ENCODE measurements at regions not wholly inside any gene's neighbourhood (a gene's known extent, or its start where the extent isn't known, plus 50 kb on each side); places are given as distances from the start of the nearest gene placed in this dataset.
"Not testable (repeated sequence)": the region's sequence is repeated elsewhere in the genome, so short reads cannot be mapped to it uniquely, and the experiment has no call there.

DNA sequence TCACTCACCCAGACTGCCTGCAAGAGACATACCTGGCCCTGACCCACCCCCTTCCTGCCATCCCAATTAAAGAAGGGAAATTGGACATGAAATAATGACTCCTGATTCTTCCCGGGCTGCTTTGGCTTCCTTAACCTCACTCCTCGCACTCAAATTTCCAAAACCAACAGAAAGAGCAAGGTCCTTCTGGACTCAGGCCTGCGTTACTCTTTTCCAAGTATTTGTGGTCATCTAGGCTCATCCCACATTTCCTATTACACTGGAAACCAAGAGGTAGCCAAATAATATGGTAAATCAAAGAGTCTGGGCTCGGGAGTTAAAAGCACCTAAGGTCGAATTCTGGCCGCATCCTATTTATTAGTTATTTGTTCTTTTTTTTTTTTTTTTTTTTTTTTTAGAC is 359.3 kb downstream of the NPIPA8 start:
- Histone ChIP-seq H3K27me3 (ENCODE audit: low read depth, low read length) (no peaks in the 10 kb centered on the region), H3K36me3 (ENCODE audit: control insufficient read depth in 1 of 2, insufficient read depth in 2 of 2, low read length in 2 of 2) (no peaks in the 10 kb centered on the region), H3K4me1 (ENCODE audit: control insufficient read depth in 1 of 2, insufficient read depth in 2 of 2, low read length in 2 of 2) (no peaks in the 10 kb centered on the region), H3K4me3 (ENCODE audit: low read depth in 1 of 2, low read length in 2 of 2) (no peak overlapping the region), H3K27ac (ENCODE audit: low read length) (no peak overlapping the region), H3K9me3 (ENCODE audit: control insufficient read depth in 1 of 2, low read length in 2 of 2) (peaks cover 0 to 2% of the 10 kb centered on the region in 2 donors)

DNA sequence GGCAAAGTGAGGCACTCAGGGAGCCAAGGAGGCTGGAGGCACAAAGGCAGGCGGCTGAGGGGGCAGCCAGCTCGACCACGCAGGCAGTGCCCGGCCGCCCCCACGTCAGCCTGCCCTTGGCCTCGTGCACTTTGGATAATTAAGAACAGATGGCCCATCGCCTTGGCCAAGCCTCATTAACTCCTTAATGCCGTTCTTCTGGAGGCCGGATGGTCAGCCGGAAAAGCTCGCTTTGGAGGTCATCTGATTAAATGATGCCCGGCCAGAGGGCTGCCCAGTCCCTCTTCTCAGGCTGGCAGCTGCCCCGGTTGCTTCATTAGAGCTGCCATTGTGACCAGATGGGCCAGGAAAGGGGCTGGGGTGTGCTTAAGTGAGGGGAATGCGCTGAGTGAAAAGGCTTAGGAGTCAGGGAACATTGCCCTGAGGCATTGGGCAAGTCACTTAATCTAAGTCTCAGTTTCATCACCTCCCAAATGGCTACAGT is 364.0 kb downstream of the NPIPA8 start:
- H3K27ac ChIP-seq (ENCODE audit: low read length) = no peak overlapping the region

DNA sequence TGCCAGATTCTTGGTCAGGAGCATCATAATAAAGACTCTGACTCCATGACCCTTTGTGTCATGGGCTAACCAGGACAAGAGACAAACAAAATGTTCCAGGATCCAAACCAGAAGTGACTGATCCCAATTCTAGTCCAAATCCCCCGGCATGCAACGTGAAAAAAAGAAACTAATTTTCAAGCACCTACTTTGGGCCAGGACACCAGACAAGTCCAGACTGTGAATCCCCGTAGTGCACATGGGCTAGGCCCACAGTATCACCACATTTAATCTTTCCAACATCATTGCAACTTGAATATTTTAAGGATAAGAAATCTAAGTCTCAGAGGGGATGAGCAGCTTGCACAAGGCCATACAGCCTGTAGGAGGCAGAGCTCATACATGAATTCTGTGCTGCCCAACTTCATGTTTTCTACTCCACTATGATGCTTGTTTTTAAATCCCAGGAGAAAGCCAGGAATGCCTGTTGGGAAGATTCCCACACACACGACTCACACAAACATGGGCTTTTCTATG is 365.7 kb downstream of the NPIPA8 start:
- H3K4me3 ChIP-seq (ENCODE audit: low read depth in 1 of 2, low read length in 2 of 2) = no peak overlapping the region
- H3K4me1 ChIP-seq (ENCODE audit: control insufficient read depth in 1 of 2, insufficient read depth in 2 of 2, low read length in 2 of 2) = no peaks in the 10 kb centered on the region
- H3K27me3 ChIP-seq (ENCODE audit: low read depth, low read length) = no peaks in the 10 kb centered on the region
- H3K36me3 ChIP-seq (ENCODE audit: control insufficient read depth in 1 of 2, insufficient read depth in 2 of 2, low read length in 2 of 2) = no peaks in the 10 kb centered on the region
- H3K9me3 ChIP-seq (ENCODE audit: control insufficient read depth in 1 of 2, low read length in 2 of 2) = no peaks in the 10 kb centered on the region
- H3K27ac ChIP-seq (ENCODE audit: low read length) = no peak overlapping the region

More for the DNA sequence above, 364.0 kb downstream of the NPIPA8 start:
- Histone ChIP-seq H3K9me3 (ENCODE audit: control insufficient read depth in 1 of 2, low read length in 2 of 2) (no peaks in the 10 kb centered on the region), H3K4me1 (ENCODE audit: control insufficient read depth in 1 of 2, insufficient read depth in 2 of 2, low read length in 2 of 2) (no peaks in the 10 kb centered on the region), H3K27me3 (ENCODE audit: low read depth, low read length) (no peaks in the 10 kb centered on the region), H3K36me3 (ENCODE audit: control insufficient read depth in 1 of 2, insufficient read depth in 2 of 2, low read length in 2 of 2) (no peaks in the 10 kb centered on the region), H3K4me3 (ENCODE audit: low read depth in 1 of 2, low read length in 2 of 2) (no peak overlapping the region)

DNA sequence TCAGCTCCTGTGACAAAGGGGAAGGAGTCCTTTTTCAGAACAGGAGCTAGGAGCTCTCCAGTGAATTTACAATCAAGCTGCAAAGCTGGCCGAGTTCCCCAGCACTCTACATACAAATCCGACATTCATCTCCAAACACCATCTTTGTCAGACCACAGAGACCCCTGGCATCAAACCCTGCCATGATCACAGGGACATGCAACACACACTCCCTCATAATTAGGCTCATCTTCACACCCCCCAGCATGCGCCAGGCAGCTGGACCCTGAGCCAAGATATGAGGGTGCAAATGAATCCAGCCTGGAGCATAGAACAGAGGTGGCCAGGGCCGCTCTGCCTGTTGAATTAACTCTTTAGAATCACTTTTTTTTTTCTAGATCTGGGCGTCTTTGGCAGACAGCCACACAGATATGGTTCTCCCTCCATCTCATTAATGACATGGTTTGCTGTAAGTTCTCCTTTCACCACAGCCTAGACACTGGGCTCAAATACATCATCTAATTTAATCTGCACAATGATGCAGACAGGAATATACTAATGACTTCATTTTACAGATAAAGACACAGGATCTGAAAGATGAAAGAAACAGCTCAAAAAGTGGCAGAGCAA is 366.3 kb downstream of the NPIPA8 start:
- Histone ChIP-seq H3K4me3 (ENCODE audit: low read depth in 1 of 2, low read length in 2 of 2) (no peak overlapping the region), H3K27ac (ENCODE audit: low read length) (no peak overlapping the region), H3K27me3 (ENCODE audit: low read depth, low read length) (no peaks in the 10 kb centered on the region), H3K4me1 (ENCODE audit: control insufficient read depth in 1 of 2, insufficient read depth in 2 of 2, low read length in 2 of 2) (no peaks in the 10 kb centered on the region), H3K36me3 (ENCODE audit: control insufficient read depth in 1 of 2, insufficient read depth in 2 of 2, low read length in 2 of 2) (no peaks in the 10 kb centered on the region), H3K9me3 (ENCODE audit: control insufficient read depth in 1 of 2, low read length in 2 of 2) (no peaks in the 10 kb centered on the region)

DNA sequence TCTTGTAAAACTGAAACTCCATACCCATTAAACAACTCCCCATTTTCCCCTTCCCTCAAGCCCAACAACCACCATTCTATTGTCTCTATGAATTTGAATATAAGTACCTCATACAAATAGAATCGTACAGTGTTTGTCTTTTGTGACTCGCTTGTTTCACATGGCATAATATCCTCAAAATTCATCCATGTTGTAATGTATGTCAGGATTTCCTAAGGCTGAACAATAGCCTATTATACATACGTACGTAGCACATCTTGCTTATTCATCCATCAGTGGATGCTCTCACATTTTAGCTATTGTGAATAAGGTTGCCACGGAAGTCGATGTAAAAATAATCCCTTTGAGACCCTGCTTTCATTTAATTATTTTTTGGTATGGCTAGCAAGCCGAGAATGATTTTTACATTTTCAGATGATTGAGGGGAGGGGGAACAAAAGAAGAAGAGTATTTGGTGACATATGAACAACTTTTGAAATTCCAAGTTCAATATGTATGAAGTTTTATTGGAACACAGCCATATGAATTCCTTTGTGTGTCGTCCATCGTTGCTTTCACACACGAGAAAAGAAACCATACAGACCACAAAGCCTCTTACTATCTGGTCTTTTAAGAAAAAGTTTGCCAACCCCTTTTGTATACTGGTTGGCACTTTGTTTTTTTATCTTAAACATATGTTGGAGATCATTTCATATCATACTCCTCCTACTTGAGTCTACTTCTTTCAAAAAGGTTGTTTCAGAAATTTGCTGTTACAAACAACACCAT is 371.2 kb downstream of the NPIPA8 start:
- H3K4me1 ChIP-seq (ENCODE audit: control insufficient read depth in 1 of 2, insufficient read depth in 2 of 2, low read length in 2 of 2) = no peaks in the 10 kb centered on the region
- H3K27me3 ChIP-seq (ENCODE audit: low read depth, low read length) = no peaks in the 10 kb centered on the region
- no peak overlapping the region for H3K4me3 ChIP-seq (ENCODE audit: low read depth in 1 of 2, low read length in 2 of 2)
- no peaks in the 10 kb centered on the region for H3K36me3 ChIP-seq (ENCODE audit: control insufficient read depth in 1 of 2, insufficient read depth in 2 of 2, low read length in 2 of 2)
- no peak overlapping the region for H3K27ac ChIP-seq (ENCODE audit: low read length)
- H3K9me3 ChIP-seq (ENCODE audit: control insufficient read depth in 1 of 2, low read length in 2 of 2) = no peaks in the 10 kb centered on the region

DNA sequence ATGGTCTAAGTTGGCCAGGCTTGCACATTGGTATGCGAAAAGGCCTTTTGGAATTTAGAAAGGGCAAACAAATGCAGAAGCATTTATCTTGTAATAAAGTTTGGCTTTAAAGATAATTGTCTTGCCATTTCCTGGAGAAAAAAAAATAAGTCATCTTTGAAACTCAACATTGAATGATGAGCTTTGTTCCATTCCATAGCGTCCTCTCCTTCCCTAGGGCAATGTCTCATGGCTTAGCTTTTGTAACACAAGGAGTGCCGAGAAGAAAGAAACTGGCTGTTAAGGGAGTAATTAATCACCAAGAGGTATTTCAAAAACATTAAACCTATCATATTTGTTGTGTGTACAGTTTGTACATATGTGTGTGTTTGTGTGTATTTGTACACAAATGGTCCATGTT is 372.3 kb downstream of the NPIPA8 start:
- H3K4me3 ChIP-seq (ENCODE audit: low read depth in 1 of 2, low read length in 2 of 2) = no peak overlapping the region
- no peak overlapping the region for H3K27ac ChIP-seq (ENCODE audit: low read length)
- peaks cover 0 to 3% of the 10 kb centered on the region in 2 donors for H3K9me3 ChIP-seq (ENCODE audit: control insufficient read depth in 1 of 2, low read length in 2 of 2)

DNA sequence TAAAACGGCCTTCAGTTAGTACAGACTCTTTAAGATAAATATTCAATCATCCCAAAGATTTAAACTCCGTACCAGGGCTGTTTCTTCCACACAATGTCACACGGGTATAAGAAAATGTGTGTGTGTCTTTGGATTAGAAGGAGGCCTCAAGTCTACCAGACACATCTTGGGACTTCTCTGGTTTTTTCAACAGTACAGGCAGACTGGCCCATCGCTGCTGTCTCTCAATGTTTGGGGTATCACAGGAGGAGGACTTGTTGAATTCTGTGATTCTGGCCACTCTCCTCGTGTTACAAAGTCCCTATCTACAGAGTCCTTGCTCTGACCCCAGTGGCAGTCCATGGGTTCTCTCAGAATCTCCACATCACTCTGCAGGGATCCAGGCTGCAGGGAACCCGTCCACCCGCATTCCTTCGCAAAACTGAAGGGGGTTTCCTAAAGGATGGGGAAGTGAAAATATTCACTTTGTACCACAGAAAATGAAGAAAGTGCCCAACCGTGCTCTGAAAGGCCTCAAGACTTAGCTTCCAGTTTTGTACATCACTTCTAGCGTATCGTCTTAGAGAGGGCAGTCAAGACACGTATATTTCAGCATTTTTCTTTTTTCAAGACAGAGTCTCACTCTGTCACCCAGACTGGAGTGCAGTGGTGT is 373.2 kb downstream of the NPIPA8 start:
- Histone ChIP-seq H3K27me3 (ENCODE audit: low read depth, low read length) (no peaks in the 10 kb centered on the region), H3K27ac (ENCODE audit: low read length) (no peak overlapping the region)

More for the DNA sequence above, 372.3 kb downstream of the NPIPA8 start:
- no peaks in the 10 kb centered on the region for H3K27me3 ChIP-seq (ENCODE audit: low read depth, low read length)
- no peaks in the 10 kb centered on the region for H3K4me1 ChIP-seq (ENCODE audit: control insufficient read depth in 1 of 2, insufficient read depth in 2 of 2, low read length in 2 of 2)
- no peaks in the 10 kb centered on the region for H3K36me3 ChIP-seq (ENCODE audit: control insufficient read depth in 1 of 2, insufficient read depth in 2 of 2, low read length in 2 of 2)

DNA sequence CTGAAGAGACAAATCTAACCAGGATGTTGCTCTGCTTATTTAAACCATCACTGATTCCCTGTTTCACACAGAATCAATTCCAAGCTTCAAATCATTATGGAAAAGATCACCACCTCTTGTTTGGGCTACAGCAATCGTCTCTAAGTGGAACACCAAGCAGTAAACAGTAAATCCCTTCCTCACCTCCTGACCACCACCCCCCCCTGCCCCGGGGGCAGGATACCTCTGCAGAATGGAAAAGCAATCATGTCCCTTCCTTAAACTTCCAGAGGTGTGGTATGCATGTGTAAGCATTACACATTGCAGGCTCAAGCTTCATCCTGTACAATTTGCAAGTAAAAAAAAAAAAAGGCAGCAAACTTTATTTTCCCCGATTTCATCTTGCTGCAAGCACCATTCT is 373.8 kb downstream of the NPIPA8 start:
- no peak overlapping the region for H3K4me3 ChIP-seq (ENCODE audit: low read depth in 1 of 2, low read length in 2 of 2)
- no peaks in the 10 kb centered on the region for H3K4me1 ChIP-seq (ENCODE audit: control insufficient read depth in 1 of 2, insufficient read depth in 2 of 2, low read length in 2 of 2)
- H3K36me3 ChIP-seq (ENCODE audit: control insufficient read depth in 1 of 2, insufficient read depth in 2 of 2, low read length in 2 of 2) = no peaks in the 10 kb centered on the region
- H3K9me3 ChIP-seq (ENCODE audit: control insufficient read depth in 1 of 2, low read length in 2 of 2) = peaks cover 0 to 10% of the 10 kb centered on the region in 2 donors
- no peaks in the 10 kb centered on the region for H3K27me3 ChIP-seq (ENCODE audit: low read depth, low read length)
- no peak overlapping the region for H3K27ac ChIP-seq (ENCODE audit: low read length)

More for the DNA sequence above, 373.2 kb downstream of the NPIPA8 start:
- Histone ChIP-seq H3K4me1 (ENCODE audit: control insufficient read depth in 1 of 2, insufficient read depth in 2 of 2, low read length in 2 of 2) (no peaks in the 10 kb centered on the region), H3K4me3 (ENCODE audit: low read depth in 1 of 2, low read length in 2 of 2) (no peak overlapping the region), H3K9me3 (ENCODE audit: control insufficient read depth in 1 of 2, low read length in 2 of 2) (peaks cover 0 to 4% of the 10 kb centered on the region in 2 donors), H3K36me3 (ENCODE audit: control insufficient read depth in 1 of 2, insufficient read depth in 2 of 2, low read length in 2 of 2) (no peaks in the 10 kb centered on the region)

DNA sequence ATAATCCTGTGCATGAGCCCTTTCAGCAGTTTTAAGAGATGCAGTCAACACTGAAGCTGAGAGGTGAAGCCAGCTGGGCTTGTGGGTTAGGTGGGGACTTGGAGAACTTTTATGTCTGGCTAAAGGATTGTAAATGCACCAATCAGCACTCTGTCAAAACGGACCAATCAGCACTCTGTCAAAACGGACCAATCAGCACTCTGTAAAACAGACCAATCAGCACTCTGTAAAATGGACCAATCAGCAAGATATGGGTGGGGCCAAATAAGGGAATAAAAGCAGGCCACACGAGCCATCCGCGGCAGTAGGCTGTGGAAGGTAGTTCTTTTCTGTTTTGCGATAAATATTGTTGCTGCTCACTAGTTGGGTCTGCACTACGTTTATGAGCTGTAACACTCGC is 374.7 kb downstream of the NPIPA8 start:
- not testable (repeated sequence) for H3K36me3 ChIP-seq (ENCODE audit: control insufficient read depth in 1 of 2, insufficient read depth in 2 of 2, low read length in 2 of 2); H3K9me3 ChIP-seq (ENCODE audit: control insufficient read depth in 1 of 2, low read length in 2 of 2)

DNA sequence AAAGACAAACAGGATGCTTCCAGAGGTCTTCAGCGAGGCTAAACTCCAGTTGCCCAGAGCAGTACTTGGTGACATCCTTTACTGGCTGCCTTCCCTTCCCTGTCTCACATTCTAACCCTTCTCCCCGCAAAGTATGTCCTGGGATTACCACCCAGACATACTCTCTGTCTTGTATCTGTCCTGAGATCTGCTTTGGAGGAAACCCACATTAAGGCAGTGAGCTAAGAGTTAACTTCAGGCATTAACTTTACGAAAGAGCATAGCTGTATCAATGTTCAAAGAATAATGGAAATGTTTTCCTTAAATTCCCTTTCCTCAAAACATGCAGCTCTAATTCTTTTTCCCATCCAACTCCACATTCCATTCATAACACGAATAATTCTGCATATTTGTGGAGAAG is 385.2 kb downstream of the NPIPA8 start:
- Histone ChIP-seq H3K9me3 (ENCODE audit: control insufficient read depth in 1 of 2, low read length in 2 of 2) (no peaks in the 10 kb centered on the region), H3K27ac (ENCODE audit: low read length) (no peak overlapping the region)

More for the DNA sequence above, 374.7 kb downstream of the NPIPA8 start:
- H3K27me3 ChIP-seq (ENCODE audit: low read depth, low read length); H3K4me3 ChIP-seq (ENCODE audit: low read depth in 1 of 2, low read length in 2 of 2); H3K27ac ChIP-seq (ENCODE audit: low read length); H3K4me1 ChIP-seq (ENCODE audit: control insufficient read depth in 1 of 2, insufficient read depth in 2 of 2, low read length in 2 of 2): not testable (repeated sequence)

DNA sequence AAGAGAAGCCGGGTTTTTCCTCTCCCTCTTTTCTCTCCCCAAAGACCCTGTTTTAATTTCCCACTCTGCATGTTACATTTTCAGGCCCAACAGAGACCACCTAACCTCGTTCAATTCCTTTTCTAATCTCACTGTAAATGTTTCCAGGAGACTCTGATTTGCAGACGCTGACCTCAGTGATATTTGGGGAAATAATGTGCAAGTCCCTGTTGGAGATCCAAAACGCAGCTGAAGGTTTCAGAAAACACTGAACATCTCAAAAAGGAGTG is 386.6 kb downstream of the NPIPA8 start:
- no peak overlapping the region for H3K27ac ChIP-seq (ENCODE audit: low read length)
- H3K27me3 ChIP-seq (ENCODE audit: low read depth, low read length) = no peaks in the 10 kb centered on the region
- no peaks in the 10 kb centered on the region for H3K9me3 ChIP-seq (ENCODE audit: control insufficient read depth in 1 of 2, low read length in 2 of 2)
- no peaks in the 10 kb centered on the region for H3K36me3 ChIP-seq (ENCODE audit: control insufficient read depth in 1 of 2, insufficient read depth in 2 of 2, low read length in 2 of 2)
- H3K4me3 ChIP-seq (ENCODE audit: low read depth in 1 of 2, low read length in 2 of 2) = no peak overlapping the region
- no peaks in the 10 kb centered on the region for H3K4me1 ChIP-seq (ENCODE audit: control insufficient read depth in 1 of 2, insufficient read depth in 2 of 2, low read length in 2 of 2)

More for the DNA sequence above, 385.2 kb downstream of the NPIPA8 start:
- no peaks in the 10 kb centered on the region for H3K27me3 ChIP-seq (ENCODE audit: low read depth, low read length)
- H3K36me3 ChIP-seq (ENCODE audit: control insufficient read depth in 1 of 2, insufficient read depth in 2 of 2, low read length in 2 of 2) = no peaks in the 10 kb centered on the region
- no peak overlapping the region for H3K4me3 ChIP-seq (ENCODE audit: low read depth in 1 of 2, low read length in 2 of 2)
- H3K4me1 ChIP-seq (ENCODE audit: control insufficient read depth in 1 of 2, insufficient read depth in 2 of 2, low read length in 2 of 2) = no peaks in the 10 kb centered on the region
